ENCODE measurements at regions not wholly inside any gene's neighbourhood (a gene's known extent, or its start where the extent isn't known, plus 50 kb on each side); places are given as distances from the start of the nearest gene placed in this dataset.

DNA sequence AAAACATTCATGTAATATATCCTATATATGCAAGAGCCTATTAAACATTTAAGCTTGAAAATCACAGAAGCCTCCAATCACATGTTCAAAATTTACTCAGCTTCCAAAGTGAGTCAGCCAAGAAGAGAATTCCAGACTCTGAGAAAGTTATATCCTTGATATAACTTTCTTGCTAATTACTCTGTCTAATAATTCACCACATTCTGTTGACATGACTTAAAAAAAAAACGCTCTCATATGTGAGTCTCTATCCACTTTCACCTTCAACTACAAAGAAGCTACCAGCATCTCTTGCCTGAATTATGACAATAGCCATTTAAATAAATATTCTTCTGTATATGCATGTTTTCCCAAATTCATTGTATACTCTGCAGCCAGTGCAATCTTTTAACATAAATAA, 1116.3 kb upstream of the CADM2 start:
- TF ChIP-seq, protein P1, sequence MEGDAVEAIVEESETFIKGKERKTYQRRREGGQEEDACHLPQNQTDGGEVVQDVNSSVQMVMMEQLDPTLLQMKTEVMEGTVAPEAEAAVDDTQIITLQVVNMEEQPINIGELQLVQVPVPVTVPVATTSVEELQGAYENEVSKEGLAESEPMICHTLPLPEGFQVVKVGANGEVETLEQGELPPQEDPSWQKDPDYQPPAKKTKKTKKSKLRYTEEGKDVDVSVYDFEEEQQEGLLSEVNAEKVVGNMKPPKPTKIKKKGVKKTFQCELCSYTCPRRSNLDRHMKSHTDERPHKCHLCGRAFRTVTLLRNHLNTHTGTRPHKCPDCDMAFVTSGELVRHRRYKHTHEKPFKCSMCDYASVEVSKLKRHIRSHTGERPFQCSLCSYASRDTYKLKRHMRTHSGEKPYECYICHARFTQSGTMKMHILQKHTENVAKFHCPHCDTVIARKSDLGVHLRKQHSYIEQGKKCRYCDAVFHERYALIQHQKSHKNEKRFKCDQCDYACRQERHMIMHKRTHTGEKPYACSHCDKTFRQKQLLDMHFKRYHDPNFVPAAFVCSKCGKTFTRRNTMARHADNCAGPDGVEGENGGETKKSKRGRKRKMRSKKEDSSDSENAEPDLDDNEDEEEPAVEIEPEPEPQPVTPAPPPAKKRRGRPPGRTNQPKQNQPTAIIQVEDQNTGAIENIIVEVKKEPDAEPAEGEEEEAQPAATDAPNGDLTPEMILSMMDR (IDR thresholded peaks at IDR 0.05; ENCODE audit: low read depth, low read length, missing input control), result no peak
- TF ChIP-seq, protein P2, sequence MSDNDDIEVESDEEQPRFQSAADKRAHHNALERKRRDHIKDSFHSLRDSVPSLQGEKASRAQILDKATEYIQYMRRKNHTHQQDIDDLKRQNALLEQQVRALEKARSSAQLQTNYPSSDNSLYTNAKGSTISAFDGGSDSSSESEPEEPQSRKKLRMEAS (IDR thresholded peaks at IDR 0.05), result no peak
- no peak for TF ChIP-seq RXRA (IDR thresholded peaks at IDR 0.05)
- TF ChIP-seq FOXA2 (IDR thresholded peaks at IDR 0.05), result no peak
- TF ChIP-seq, protein P3, sequence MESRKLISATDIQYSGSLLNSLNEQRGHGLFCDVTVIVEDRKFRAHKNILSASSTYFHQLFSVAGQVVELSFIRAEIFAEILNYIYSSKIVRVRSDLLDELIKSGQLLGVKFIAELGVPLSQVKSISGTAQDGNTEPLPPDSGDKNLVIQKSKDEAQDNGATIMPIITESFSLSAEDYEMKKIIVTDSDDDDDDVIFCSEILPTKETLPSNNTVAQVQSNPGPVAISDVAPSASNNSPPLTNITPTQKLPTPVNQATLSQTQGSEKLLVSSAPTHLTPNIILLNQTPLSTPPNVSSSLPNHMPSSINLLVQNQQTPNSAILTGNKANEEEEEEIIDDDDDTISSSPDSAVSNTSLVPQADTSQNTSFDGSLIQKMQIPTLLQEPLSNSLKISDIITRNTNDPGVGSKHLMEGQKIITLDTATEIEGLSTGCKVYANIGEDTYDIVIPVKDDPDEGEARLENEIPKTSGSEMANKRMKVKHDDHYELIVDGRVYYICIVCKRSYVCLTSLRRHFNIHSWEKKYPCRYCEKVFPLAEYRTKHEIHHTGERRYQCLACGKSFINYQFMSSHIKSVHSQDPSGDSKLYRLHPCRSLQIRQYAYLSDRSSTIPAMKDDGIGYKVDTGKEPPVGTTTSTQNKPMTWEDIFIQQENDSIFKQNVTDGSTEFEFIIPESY (IDR thresholded peaks at IDR 0.05), result no peak
- no peak for TF ChIP-seq FOXA1 (IDR thresholded peaks at IDR 0.05)
- no peak for TF ChIP-seq GABPA (IDR thresholded peaks at IDR 0.05 in 1 of 2, conservative IDR thresholded peaks at IDR 0.05 in 1 of 2)

All from liver (tissue), 3 donors.